Panc1 (cell line): ENCODE measurements at regions not wholly inside any gene's neighbourhood (a gene's known extent, or its start where the extent isn't known, plus 50 kb on each side); places are given as distances from the start of the nearest gene placed in this dataset.

ENCODE experiments used
- CTCF ChIP-seq: fragments of 450-650 bp; IDR thresholded peaks from 2 replicates; pipeline ENCODE4 v1.5.1; 2017; ENCODE audit warnings: mild to moderate bottlenecking
- POLR2AphosphoS5 ChIP-seq: IDR thresholded peaks from 2 replicates; pipeline ENCODE4 v1.6.1; 2012; ENCODE audit warnings: mild to moderate bottlenecking, low read depth, low read length, moderate library complexity
- TCF7L2 ChIP-seq: IDR thresholded peaks from 2 replicates; pipeline ENCODE4 v1.6.1; 2011; ENCODE audit warnings: mild to moderate bottlenecking, low read depth, low read length, inconsistent platforms
- TF ChIP-seq, protein P1 (sequence below), 2 experiments: IDR thresholded peaks; 2 replicates each; pipeline ENCODE4 v1.6.1; 2011 to 2012; ENCODE audit warnings: low read depth in 2 of 2, control low read depth in 1 of 2, low read length in 1 of 2, mild to moderate bottlenecking in 1 of 2, moderate library complexity in 1 of 2; ENCODE audit not compliant: insufficient read depth in 1 of 2

GRCh38 chr1:212161231-212161781 is 123.9 kb upstream of the PPP2R5A start:
- no peak for TF ChIP-seq CTCF
- no peak for TF ChIP-seq POLR2AphosphoS5
- TF ChIP-seq, protein P1, sequence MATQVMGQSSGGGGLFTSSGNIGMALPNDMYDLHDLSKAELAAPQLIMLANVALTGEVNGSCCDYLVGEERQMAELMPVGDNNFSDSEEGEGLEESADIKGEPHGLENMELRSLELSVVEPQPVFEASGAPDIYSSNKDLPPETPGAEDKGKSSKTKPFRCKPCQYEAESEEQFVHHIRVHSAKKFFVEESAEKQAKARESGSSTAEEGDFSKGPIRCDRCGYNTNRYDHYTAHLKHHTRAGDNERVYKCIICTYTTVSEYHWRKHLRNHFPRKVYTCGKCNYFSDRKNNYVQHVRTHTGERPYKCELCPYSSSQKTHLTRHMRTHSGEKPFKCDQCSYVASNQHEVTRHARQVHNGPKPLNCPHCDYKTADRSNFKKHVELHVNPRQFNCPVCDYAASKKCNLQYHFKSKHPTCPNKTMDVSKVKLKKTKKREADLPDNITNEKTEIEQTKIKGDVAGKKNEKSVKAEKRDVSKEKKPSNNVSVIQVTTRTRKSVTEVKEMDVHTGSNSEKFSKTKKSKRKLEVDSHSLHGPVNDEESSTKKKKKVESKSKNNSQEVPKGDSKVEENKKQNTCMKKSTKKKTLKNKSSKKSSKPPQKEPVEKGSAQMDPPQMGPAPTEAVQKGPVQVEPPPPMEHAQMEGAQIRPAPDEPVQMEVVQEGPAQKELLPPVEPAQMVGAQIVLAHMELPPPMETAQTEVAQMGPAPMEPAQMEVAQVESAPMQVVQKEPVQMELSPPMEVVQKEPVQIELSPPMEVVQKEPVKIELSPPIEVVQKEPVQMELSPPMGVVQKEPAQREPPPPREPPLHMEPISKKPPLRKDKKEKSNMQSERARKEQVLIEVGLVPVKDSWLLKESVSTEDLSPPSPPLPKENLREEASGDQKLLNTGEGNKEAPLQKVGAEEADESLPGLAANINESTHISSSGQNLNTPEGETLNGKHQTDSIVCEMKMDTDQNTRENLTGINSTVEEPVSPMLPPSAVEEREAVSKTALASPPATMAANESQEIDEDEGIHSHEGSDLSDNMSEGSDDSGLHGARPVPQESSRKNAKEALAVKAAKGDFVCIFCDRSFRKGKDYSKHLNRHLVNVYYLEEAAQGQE (IDR thresholded peaks at IDR 0.05; ENCODE audit: insufficient read depth in 1 of 2, low read depth in 2 of 2, low read length in 1 of 2), result no peak
- no peak for TF ChIP-seq TCF7L2
